ENCODE measurements at regions not wholly inside any gene's neighbourhood (a gene's known extent, or its start where the extent isn't known, plus 50 kb on each side); places are given as distances from the start of the nearest gene placed in this dataset.

- TF ChIP-seq CTCF (IDR thresholded peaks at IDR 0.05 in 2 of 3, conservative IDR thresholded peaks at IDR 0.05 in 1 of 3; ENCODE audit: control insufficient read depth in 2 of 3, extremely low read depth in 1 of 3, insufficient read depth in 1 of 3, low read depth in 3 of 3, low read length in 3 of 3) (no peak), EZH2 (IDR thresholded peaks at IDR 0.05; ENCODE audit: borderline replicate concordance, control insufficient read depth, low read depth, low read length) (no peak), POLR2A (IDR thresholded peaks at IDR 0.05; ENCODE audit: low read depth, low read length) (no peak), JUND (IDR thresholded peaks at IDR 0.05; ENCODE audit: low read depth, low read length) (no peak), POLR2AphosphoS5 (IDR thresholded peaks at IDR 0.05; ENCODE audit: low read length) (no peak)
Measured at GRCh38 chrX:14124562-14124961, 94.9 kb upstream of the GEMIN8 start.

All from GM12878 (cell line).